ENCODE measurements at regions not wholly inside any gene's neighbourhood (a gene's known extent, or its start where the extent isn't known, plus 50 kb on each side); places are given as distances from the start of the nearest gene placed in this dataset.
A peak's percentile ranks its signal among the peaks of the same experiment; 100 is the strongest.

- no peak for FAIRE-seq
- in situ Hi-C loops (cut with MboI): no loop called here
- Histone ChIP-seq H3K79me2 (ENCODE audit: control insufficient read depth, insufficient read depth, low read length) (no peaks in the 10 kb centered on the region), H2AFZ (ENCODE audit: low read depth, low read length) (no peak overlapping the region), H3K4me2 (ENCODE audit: insufficient read depth, low read length) (no peak overlapping the region), H3K27me3 (ENCODE audit: control insufficient read depth in 2 of 2, insufficient read depth in 2 of 2, low read length in 2 of 2) (no peaks in the 10 kb centered on the region), H3K9ac (ENCODE audit: insufficient read depth in 1 of 2, low read depth in 2 of 2, low read length in 2 of 2) (no peak overlapping the region), H3K27ac (ENCODE audit: extremely low read depth, low read depth, low read length) (no peak overlapping the region), H3K4me1 (replicated peaks in 1 of 2; ENCODE audit: control insufficient read depth in 2 of 2, insufficient read depth in 2 of 2, low read length in 2 of 2) (no peaks in the 10 kb centered on the region), H3K9me1 (ENCODE audit: control insufficient read depth, insufficient read depth, low read length) (no peaks in the 10 kb centered on the region), H3K36me3 (ENCODE audit: control insufficient read depth, insufficient read depth, low read length) (no peaks in the 10 kb centered on the region), H3K4me3 (no peak overlapping the region), H3K9me3 (replicated peaks; ENCODE audit: control insufficient read depth, insufficient read depth, low read depth, low read length) (peaks cover 7% of the 10 kb centered on the region; the same call in 1 of the 2 replicates), H4K20me1 (replicated peaks; ENCODE audit: control insufficient read depth, insufficient read depth, low read length) (no peaks in the 10 kb centered on the region)
- no peak for DNase-seq (ENCODE audit: extremely low read depth in 1 of 4, low spot score in 3 of 4)
- intact Hi-C loops (cut with micrococcal nuclease): no loop called here
- ATAC-seq: no peak
- ChIA-PET POLR2A (no interaction called here), CTCF (ENCODE audit: low intra/inter-chr PET ratio) (no interaction called here)
- WGBS (ENCODE audit: insufficient coverage, low coverage, missing lambda C conversion rate): 33% methylated on average over 1 of the region's 1 CpG
- BruUV-seq (replicated peaks): no TSS peak
- TF ChIP-seq STAT5A (IDR thresholded peaks at IDR 0.05; ENCODE audit: borderline replicate concordance, low read length): no peak
- 0 out of 2 replicates have a peak, but pooled peaks have one; percentile 45 for TF ChIP-seq TRIM28 (IDR thresholded peaks at IDR 0.05)
- no peak for TF ChIP-seq HMG20A (CRISPR knock-in tag; conservative IDR thresholded peaks at IDR 0.05)
- TF ChIP-seq MCM3 (IDR thresholded peaks at IDR 0.05): no peak
- no peak for TF ChIP-seq NRF1 (conservative IDR thresholded peaks at IDR 0.05 in 1 of 2, IDR thresholded peaks at IDR 0.05 in 1 of 2)
- TF ChIP-seq ZNF274 (IDR thresholded peaks at IDR 0.05; ENCODE audit: borderline replicate concordance, low read depth, low read length): no peak
- TF ChIP-seq ZFPM2 (CRISPR knock-in tag; IDR thresholded peaks at IDR 0.05): no peak
- TF ChIP-seq PBX2 (CRISPR knock-in tag; IDR thresholded peaks at IDR 0.05; ENCODE audit: low read depth): no peak
- no peak for TF ChIP-seq PBX2 (tag; conservative IDR thresholded peaks at IDR 0.05; ENCODE audit: low read depth)
- no peak for TF ChIP-seq ZBTB49 (CRISPR knock-in tag; IDR thresholded peaks at IDR 0.05; ENCODE audit: borderline replicate concordance)
- TF ChIP-seq CBFA2T3 (IDR thresholded peaks at IDR 0.05): no peak
- no peak for TF ChIP-seq CAMTA2 (CRISPR knock-in tag; conservative IDR thresholded peaks at IDR 0.05)
- no peak for TF ChIP-seq ZFP91 (CRISPR knock-in tag; IDR thresholded peaks at IDR 0.05)
- no peak for TF ChIP-seq RFX5 (IDR thresholded peaks at IDR 0.05; ENCODE audit: low read depth, low read length)
- TF ChIP-seq ZBED1 (IDR thresholded peaks at IDR 0.05): no peak
Measured at GRCh38 chr2:143918465-143918989, 601.4 kb downstream of the ZEB2 start.
